ENCODE measurements at regions not wholly inside any gene's neighbourhood (a gene's known extent, or its start where the extent isn't known, plus 50 kb on each side); places are given as distances from the start of the nearest gene placed in this dataset.

- Histone ChIP-seq H3K36me3 (ENCODE audit: low read depth, low read length) (no peaks in the 10 kb centered on the region), H3F3A (ENCODE audit: low read length, unreplicated experiment) (no peaks in the 10 kb centered on the region), H2AFZ (ENCODE audit: low read length) (no peak overlapping the region), H3K4me1 (ENCODE audit: insufficient read depth, low read length) (peaks cover 10% of the 10 kb centered on the region), H3K27ac (ENCODE audit: low read length) (no peak overlapping the region), H3K79me2 (ENCODE audit: low read length) (no peaks in the 10 kb centered on the region), H3K4me3 (ENCODE audit: low read length) (no peak overlapping the region), H3K9ac (ENCODE audit: low read length) (no peak overlapping the region), H4K20me1 (ENCODE audit: low read length) (no peaks in the 10 kb centered on the region), H3K4me2 (ENCODE audit: low read length) (no peak overlapping the region), H3K9me2 (replicated peaks; ENCODE audit: low read length) (no peaks in the 10 kb centered on the region), H3K9me3 (ENCODE audit: low read length) (no peaks in the 10 kb centered on the region), H3K27me3 (ENCODE audit: low read length) (no peaks in the 10 kb centered on the region)
- TF ChIP-seq CTCF (conservative IDR thresholded peaks at IDR 0.05; ENCODE audit: low read depth, low read length) (no peak), EZH2phosphoT487 (IDR thresholded peaks at IDR 0.05; ENCODE audit: borderline replicate concordance, low read length) (no peak)
- ChIA-PET POLR2A (ENCODE audit: unreplicated experiment) (interaction anchor here (0.6 kb wide), 1 partner anchor 19 kb away, joined by 3 read pairs; no protein-coding TSS in a partner anchor), CTCF (no interaction called here)
- ATAC-seq: no peak
- intact Hi-C loops (cut with micrococcal nuclease): no loop called here
- BruUV-seq (replicated peaks): no TSS peak
- DNase-seq: no peak
These were observed 223.2 kb downstream of the PMAIP1 start for GRCh38 chr18:60123031-60123430.

GRCh38 chr18:60122339-60122738 lies 222.5 kb downstream of the PMAIP1 start:
- ChIA-PET POLR2A (ENCODE audit: unreplicated experiment) (no interaction called here), CTCF (no interaction called here)
- Histone ChIP-seq H3K4me3 (ENCODE audit: low read length) (no peak overlapping the region), H3K79me2 (ENCODE audit: low read length) (no peaks in the 10 kb centered on the region), H3K27me3 (ENCODE audit: low read length) (no peaks in the 10 kb centered on the region), H3K9ac (ENCODE audit: low read length) (no peak overlapping the region), H4K20me1 (ENCODE audit: low read length) (no peaks in the 10 kb centered on the region), H3K27ac (ENCODE audit: low read length) (no peak overlapping the region), H3K9me2 (replicated peaks; ENCODE audit: low read length) (no peaks in the 10 kb centered on the region), H3F3A (ENCODE audit: low read length, unreplicated experiment) (no peaks in the 10 kb centered on the region), H2AFZ (ENCODE audit: low read length) (no peak overlapping the region), H3K4me1 (ENCODE audit: insufficient read depth, low read length) (peaks cover 10% of the 10 kb centered on the region), H3K4me2 (ENCODE audit: low read length) (no peak overlapping the region), H3K9me3 (ENCODE audit: low read length) (no peaks in the 10 kb centered on the region), H3K36me3 (ENCODE audit: low read depth, low read length) (no peaks in the 10 kb centered on the region)
- no peak for ATAC-seq
- no peak for DNase-seq
- TF ChIP-seq CTCF (conservative IDR thresholded peaks at IDR 0.05; ENCODE audit: low read depth, low read length): no peak
- no peak for TF ChIP-seq EZH2 (IDR thresholded peaks at IDR 0.05; ENCODE audit: low read length, unreplicated experiment)
- TF ChIP-seq EZH2phosphoT487 (IDR thresholded peaks at IDR 0.05; ENCODE audit: borderline replicate concordance, low read length): no peak
- BruUV-seq (replicated peaks): no TSS peak
- intact Hi-C loops (cut with micrococcal nuclease): no loop called here

GRCh38 chr18:60120231-60120750 lies 220.5 kb downstream of the PMAIP1 start:
- no peaks in the 10 kb centered on the region for H3K27me3 ChIP-seq (ENCODE audit: low read length)
- H4K20me1 ChIP-seq (ENCODE audit: low read length): no peaks in the 10 kb centered on the region
- no peak overlapping the region for H3K4me3 ChIP-seq (ENCODE audit: low read length)
- H3F3A ChIP-seq (ENCODE audit: low read length, unreplicated experiment): no peaks in the 10 kb centered on the region
- TF ChIP-seq EZH2phosphoT487 (IDR thresholded peaks at IDR 0.05; ENCODE audit: borderline replicate concordance, low read length) (no peak), CTCF (conservative IDR thresholded peaks at IDR 0.05; ENCODE audit: low read depth, low read length) (no peak)
- H2AFZ ChIP-seq (ENCODE audit: low read length): no peak overlapping the region
- H3K9me3 ChIP-seq (ENCODE audit: low read length): no peaks in the 10 kb centered on the region
- H3K27ac ChIP-seq (ENCODE audit: low read length): no peak overlapping the region
- H3K9ac ChIP-seq (ENCODE audit: low read length): no peak overlapping the region
- ATAC-seq (peak; percentile 40), DNase-seq (peak; percentile 10)
- no peaks in the 10 kb centered on the region for H3K9me2 ChIP-seq (replicated peaks; ENCODE audit: low read length)
- ChIA-PET POLR2A (ENCODE audit: unreplicated experiment) (no interaction called here), CTCF (interaction anchor here (0.6 kb wide), 1 partner anchor 127 kb away, joined by 6 read pairs; no protein-coding TSS in a partner anchor)
- no peaks in the 10 kb centered on the region for H3K79me2 ChIP-seq (ENCODE audit: low read length)
- H3K36me3 ChIP-seq (ENCODE audit: low read depth, low read length): no peaks in the 10 kb centered on the region
- no TSS peak for BruUV-seq (replicated peaks)
- intact Hi-C loops (cut with micrococcal nuclease): no loop called here
- peaks cover 10% of the 10 kb centered on the region for H3K4me1 ChIP-seq (ENCODE audit: insufficient read depth, low read length)
- peak overlapping the region; percentile 1; the same call in 1 of the 2 replicates for H3K4me2 ChIP-seq (ENCODE audit: low read length)
